Trophoblast cell (in vitro differentiated cells and primary cell): ENCODE measurements at regions not wholly inside any gene's neighbourhood (a gene's known extent, or its start where the extent isn't known, plus 50 kb on each side); places are given as distances from the start of the nearest gene placed in this dataset.

Source experiments
- DNase-seq, 2 donors: peaks; one replicate each; pipeline ENCODE4 v3.0.0-alpha.2; 2016
- H2AFZ ChIP-seq: 2 replicates; pipeline ENCODE4 v1.6.1; 2013; ENCODE audit warnings: low read length, moderate library complexity, mild to moderate bottlenecking; ENCODE audit not compliant: insufficient read depth, poor library complexity
- H2AK5ac ChIP-seq: 2 replicates; pipeline ENCODE4 v1.6.1; 2013; ENCODE audit warnings: mild to moderate bottlenecking, low read length
- H2BK120ac ChIP-seq: 2 replicates; pipeline ENCODE4 v1.6.1; 2013; ENCODE audit warnings: low read length, mild to moderate bottlenecking, moderate library complexity; ENCODE audit not compliant: insufficient read depth, poor library complexity
- H2BK12ac ChIP-seq: 2 replicates; pipeline ENCODE4 v1.6.1; 2013; ENCODE audit warnings: mild to moderate bottlenecking, low read length, moderate library complexity
- H2BK5ac ChIP-seq: 2 replicates; pipeline ENCODE4 v1.6.1; 2013; ENCODE audit warnings: low read length, low read depth, moderate library complexity, mild to moderate bottlenecking; ENCODE audit not compliant: poor library complexity
- H3K14ac ChIP-seq: 2 replicates; pipeline ENCODE4 v1.6.1; 2013; ENCODE audit warnings: mild to moderate bottlenecking, low read length
- H3K18ac ChIP-seq: 2 replicates; pipeline ENCODE4 v1.6.1; 2013; ENCODE audit warnings: mild to moderate bottlenecking, low read length
- H3K23ac ChIP-seq: 2 replicates; pipeline ENCODE4 v1.6.1; 2013; ENCODE audit warnings: low read length
- H3K27ac ChIP-seq: 2 replicates; pipeline ENCODE4 v1.5.1; 2013; ENCODE audit warnings: low read depth, mild to moderate bottlenecking, inconsistent platforms, low read length, moderate library complexity
- H3K27me3 ChIP-seq: 2 replicates; pipeline ENCODE4 v1.6.1; 2013; ENCODE audit warnings: inconsistent platforms, mild to moderate bottlenecking, low read length, moderate library complexity; ENCODE audit not compliant: insufficient read depth
- H3K36me3 ChIP-seq, 2 experiments: 1 replicate in 1 of 2; 2 replicates in 1 of 2; pipeline ENCODE4 v1.6.1; 2013; ENCODE audit warnings: low read length in 2 of 2, mild to moderate bottlenecking in 2 of 2, moderate library complexity in 1 of 2; ENCODE audit not compliant: insufficient read depth in 2 of 2, control insufficient read depth in 1 of 2
- H3K4ac ChIP-seq: 2 replicates; pipeline ENCODE4 v1.6.1; 2013; ENCODE audit warnings: low read depth, mild to moderate bottlenecking, low read length, moderate library complexity
- H3K4me1 ChIP-seq, 2 experiments: 1 replicate in 1 of 2; 2 replicates in 1 of 2; pipeline ENCODE4 v1.6.1; 2013; ENCODE audit warnings: low read length in 2 of 2, mild to moderate bottlenecking in 2 of 2, moderate library complexity in 1 of 2; ENCODE audit not compliant: insufficient read depth in 2 of 2, control insufficient read depth in 1 of 2
- H3K4me2 ChIP-seq: 2 replicates; pipeline ENCODE4 v1.6.1; 2013; ENCODE audit warnings: inconsistent platforms, mild to moderate bottlenecking, low read length, moderate library complexity
- H3K4me3 ChIP-seq: 2 replicates; pipeline ENCODE4 v1.5.1; 2013; ENCODE audit warnings: mild to moderate bottlenecking, low read depth, low read length, inconsistent platforms
- H3K79me1 ChIP-seq: one replicate; pipeline ENCODE4 v1.6.1; 2013; ENCODE audit warnings: low read length
- H3K79me2 ChIP-seq: 2 replicates; pipeline ENCODE4 v1.6.1; 2013; ENCODE audit warnings: low read length, mild to moderate bottlenecking; ENCODE audit not compliant: control insufficient read depth, insufficient read depth, poor library complexity
- H3K9ac ChIP-seq: 2 replicates; pipeline ENCODE4 v1.6.1; 2013; ENCODE audit warnings: mild to moderate bottlenecking, low read length
- H3K9me3 ChIP-seq: 2 replicates; pipeline ENCODE4 v1.6.1; 2013; ENCODE audit warnings: low read depth, mild to moderate bottlenecking, control low read depth, inconsistent platforms, low read length; ENCODE audit not compliant: insufficient read depth
- H4K12ac ChIP-seq: 2 replicates; pipeline ENCODE4 v1.6.1; 2013; ENCODE audit warnings: low read depth, mild to moderate bottlenecking, low read length, moderate library complexity
- H4K8ac ChIP-seq: 2 replicates; pipeline ENCODE4 v1.6.1; 2013; ENCODE audit warnings: low read depth, mild to moderate bottlenecking, low read length, moderate library complexity
- H4K91ac ChIP-seq: one replicate; pipeline ENCODE4 v1.6.1; 2013; ENCODE audit warnings: low read depth, mild to moderate bottlenecking, low read length, moderate library complexity
- WGBS: extraction: QIAGEN DNeasy Blood & Tissue Kit; methylation state at CpG from one replicate; pipeline ENCODE4 v1.1.7; 2013; ENCODE audit warnings: missing lambda C conversion rate; ENCODE audit not compliant: insufficient read length, insufficient coverage; ENCODE audit errors: extremely low coverage; 5-methylcytosine and 5-hydroxymethylcytosine counted together

GRCh38 chr20:40744072-40744817 is 55.2 kb upstream of the MAFB start:
- no peak overlapping the region for H3K23ac ChIP-seq
- no peak overlapping the region for H2BK120ac ChIP-seq
- no peak overlapping the region for H2AFZ ChIP-seq
- no peak overlapping the region for H3K14ac ChIP-seq
- H3K4me1 ChIP-seq: no peaks in the 10 kb centered on the region
- H4K91ac ChIP-seq: no peak overlapping the region
- H3K27ac ChIP-seq: no peak overlapping the region
- no peaks in the 10 kb centered on the region for H3K9me3 ChIP-seq
- H3K4me2 ChIP-seq: no peak overlapping the region
- H3K27me3 ChIP-seq: no peaks in the 10 kb centered on the region
- H4K8ac ChIP-seq: no peak overlapping the region
- H3K18ac ChIP-seq: no peak overlapping the region
- H3K4me3 ChIP-seq: no peak overlapping the region
- H3K4ac ChIP-seq: no peak overlapping the region
- H4K12ac ChIP-seq: no peak overlapping the region
- WGBS: no CpG with 5 or more reads among the region's 15 CpGs
- H3K36me3 ChIP-seq: no peaks in the 10 kb centered on the region
- H3K79me1 ChIP-seq: no peaks in the 10 kb centered on the region
- no peak overlapping the region for H2AK5ac ChIP-seq
- H2BK12ac ChIP-seq: no peak overlapping the region
- H3K9ac ChIP-seq: no peak overlapping the region
- no peaks in the 10 kb centered on the region for H3K79me2 ChIP-seq
- DNase-seq: no peak
- H2BK5ac ChIP-seq: no peak overlapping the region

GRCh38 chr20:40744818-40745175 is 55.8 kb upstream of the MAFB start:
- Histone ChIP-seq H3K36me3 (no peaks in the 10 kb centered on the region), H3K14ac (no peak overlapping the region), H3K79me1 (no peaks in the 10 kb centered on the region), H2AK5ac (no peak overlapping the region), H2BK12ac (no peak overlapping the region), H2BK120ac (no peak overlapping the region), H3K4me2 (no peak overlapping the region), H3K4me1 (no peaks in the 10 kb centered on the region), H3K4me3 (no peak overlapping the region), H3K18ac (no peak overlapping the region), H4K12ac (no peak overlapping the region), H3K4ac (no peak overlapping the region), H3K79me2 (no peaks in the 10 kb centered on the region), H4K8ac (no peak overlapping the region), H3K23ac (no peak overlapping the region), H2AFZ (no peak overlapping the region), H3K9me3 (no peaks in the 10 kb centered on the region), H4K91ac (no peak overlapping the region), H2BK5ac (no peak overlapping the region), H3K9ac (no peak overlapping the region), H3K27me3 (no peaks in the 10 kb centered on the region), H3K27ac (no peak overlapping the region)
- no CpG with 5 or more reads among the region's 3 CpGs for WGBS
- no peak for DNase-seq

GRCh38 chr20:40746251-40746650 is 57.2 kb upstream of the MAFB start:
- no peak overlapping the region for H3K23ac ChIP-seq
- no peaks in the 10 kb centered on the region for H3K9me3 ChIP-seq
- no peak overlapping the region for H4K91ac ChIP-seq
- no CpG with 5 or more reads among the region's 5 CpGs for WGBS
- H3K4me1 ChIP-seq: no peaks in the 10 kb centered on the region
- H3K4me3 ChIP-seq: no peak overlapping the region
- no peaks in the 10 kb centered on the region for H3K36me3 ChIP-seq
- no peak overlapping the region for H3K4ac ChIP-seq
- H4K12ac ChIP-seq: no peak overlapping the region
- no peak overlapping the region for H3K9ac ChIP-seq
- H3K18ac ChIP-seq: no peak overlapping the region
- no peaks in the 10 kb centered on the region for H3K79me2 ChIP-seq
- no peaks in the 10 kb centered on the region for H3K27me3 ChIP-seq
- no peak overlapping the region for H3K4me2 ChIP-seq
- no peak overlapping the region for H2AFZ ChIP-seq
- no peaks in the 10 kb centered on the region for H3K79me1 ChIP-seq
- H2AK5ac ChIP-seq: no peak overlapping the region
- no peak overlapping the region for H2BK12ac ChIP-seq
- DNase-seq: no peak
- no peak overlapping the region for H3K27ac ChIP-seq
- no peak overlapping the region for H2BK120ac ChIP-seq
- no peak overlapping the region for H2BK5ac ChIP-seq
- H3K14ac ChIP-seq: no peak overlapping the region
- H4K8ac ChIP-seq: no peak overlapping the region

- Histone ChIP-seq H2AFZ (no peak overlapping the region), H4K12ac (no peak overlapping the region), H3K27me3 (no peaks in the 10 kb centered on the region), H3K4me1 (no peaks in the 10 kb centered on the region), H3K36me3 (no peaks in the 10 kb centered on the region), H2AK5ac (no peak overlapping the region), H2BK120ac (no peak overlapping the region), H3K4ac (no peak overlapping the region), H3K79me1 (no peaks in the 10 kb centered on the region), H4K91ac (no peak overlapping the region), H2BK5ac (no peak overlapping the region), H3K4me3 (no peak overlapping the region), H3K27ac (no peak overlapping the region), H3K9me3 (no peaks in the 10 kb centered on the region), H3K23ac (no peak overlapping the region), H4K8ac (no peak overlapping the region), H3K79me2 (no peaks in the 10 kb centered on the region), H3K18ac (no peak overlapping the region), H3K4me2 (no peak overlapping the region), H3K9ac (no peak overlapping the region), H3K14ac (no peak overlapping the region), H2BK12ac (no peak overlapping the region)
- no peak for DNase-seq
- no CpG with 5 or more reads among the region's 3 CpGs for WGBS
Measured at GRCh38 chr20:40748182-40748581, 59.1 kb upstream of the MAFB start.
